ENCODE measurements at regions not wholly inside any gene's neighbourhood (a gene's known extent, or its start where the extent isn't known, plus 50 kb on each side); places are given as distances from the start of the nearest gene placed in this dataset.
"Not testable (repeated sequence)": the region's sequence is repeated elsewhere in the genome, so short reads cannot be mapped to it uniquely, and the experiment has no call there.

- DNase-seq (ENCODE audit: low spot score): not testable (repeated sequence)
Measured at GRCh38 chr9:64813072-64813471, 471.9 kb downstream of the FOXD4L5 start.

- not testable (repeated sequence) for DNase-seq (ENCODE audit: low spot score)
Measured at GRCh38 chr9:64778667-64779066, 506.3 kb downstream of the FOXD4L5 start.

GRCh38 chr9:64776269-64776668, 508.7 kb downstream of the FOXD4L5 start:
- not testable (repeated sequence) for DNase-seq (ENCODE audit: low spot score)

GRCh38 chr9:64774813-64775793, 509.9 kb downstream of the FOXD4L5 start:
- DNase-seq (ENCODE audit: low spot score): not testable (repeated sequence)

DNA sequence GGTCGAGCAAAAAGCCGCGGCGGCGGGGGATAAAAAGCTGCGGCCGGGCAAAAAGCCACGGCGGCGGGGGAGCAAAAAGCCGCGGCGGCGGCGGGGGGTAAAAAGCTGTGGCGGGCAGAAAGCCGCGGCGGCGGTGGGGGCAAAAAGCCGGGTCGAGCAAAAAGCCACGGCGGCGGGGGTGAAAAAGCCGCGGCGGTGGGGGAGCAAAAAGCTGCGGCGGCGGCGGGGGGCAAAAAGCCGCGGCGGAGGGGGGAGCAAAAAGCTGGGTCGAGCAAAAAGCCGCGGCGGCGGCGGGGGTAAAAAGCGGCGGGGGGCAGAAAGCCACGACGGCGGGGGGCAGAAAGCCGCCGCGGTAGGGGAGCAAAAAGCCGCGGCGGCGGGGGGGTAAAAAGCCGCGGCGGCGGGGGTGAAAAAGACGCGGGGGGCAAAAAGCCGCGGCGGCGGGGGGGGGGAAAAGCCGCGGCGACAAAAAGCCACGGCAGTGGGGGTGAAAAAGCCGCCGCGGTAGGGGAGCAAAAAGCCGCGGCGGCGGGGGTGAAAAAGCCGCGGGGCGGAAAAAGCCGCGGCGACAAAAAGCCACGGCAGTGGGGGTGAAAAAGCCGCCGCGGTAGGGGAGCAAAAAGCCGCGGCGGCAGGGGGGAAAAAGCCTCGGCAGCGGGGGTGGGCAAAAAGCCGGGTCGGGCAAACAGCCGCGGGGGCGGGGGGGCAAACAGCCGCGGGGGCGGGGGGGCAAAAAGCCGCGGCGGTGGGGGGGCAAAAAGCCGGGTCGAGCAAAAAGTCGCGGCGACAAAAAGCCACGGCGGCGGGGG, 510.8 kb downstream of the FOXD4L5 start:
- DNase-seq (ENCODE audit: low spot score): not testable (repeated sequence)

DNA sequence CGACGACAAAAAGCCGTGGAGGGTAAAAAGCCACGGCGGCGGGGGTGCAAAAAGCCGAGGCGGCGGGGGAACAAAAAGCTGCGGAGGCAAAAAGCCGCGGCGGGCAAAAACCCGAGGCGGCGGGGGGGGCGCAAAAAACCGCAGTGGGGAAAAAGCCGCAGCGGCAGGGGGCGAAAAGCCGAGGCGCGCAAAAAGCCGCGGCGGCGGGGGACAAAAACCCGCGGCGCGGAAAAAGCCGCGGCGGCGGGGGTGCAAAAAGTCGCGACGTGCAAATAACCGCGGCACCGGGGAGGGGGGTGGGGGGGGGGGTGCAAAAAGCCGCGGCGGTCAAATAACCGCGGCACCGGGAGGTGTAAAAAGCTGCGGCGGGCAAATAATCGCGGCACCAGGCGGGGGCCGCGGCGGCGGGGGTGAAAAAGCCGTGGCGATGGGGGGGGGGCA, 511.5 kb downstream of the FOXD4L5 start:
- peak; percentile 2 for DNase-seq (ENCODE audit: low spot score)

DNA sequence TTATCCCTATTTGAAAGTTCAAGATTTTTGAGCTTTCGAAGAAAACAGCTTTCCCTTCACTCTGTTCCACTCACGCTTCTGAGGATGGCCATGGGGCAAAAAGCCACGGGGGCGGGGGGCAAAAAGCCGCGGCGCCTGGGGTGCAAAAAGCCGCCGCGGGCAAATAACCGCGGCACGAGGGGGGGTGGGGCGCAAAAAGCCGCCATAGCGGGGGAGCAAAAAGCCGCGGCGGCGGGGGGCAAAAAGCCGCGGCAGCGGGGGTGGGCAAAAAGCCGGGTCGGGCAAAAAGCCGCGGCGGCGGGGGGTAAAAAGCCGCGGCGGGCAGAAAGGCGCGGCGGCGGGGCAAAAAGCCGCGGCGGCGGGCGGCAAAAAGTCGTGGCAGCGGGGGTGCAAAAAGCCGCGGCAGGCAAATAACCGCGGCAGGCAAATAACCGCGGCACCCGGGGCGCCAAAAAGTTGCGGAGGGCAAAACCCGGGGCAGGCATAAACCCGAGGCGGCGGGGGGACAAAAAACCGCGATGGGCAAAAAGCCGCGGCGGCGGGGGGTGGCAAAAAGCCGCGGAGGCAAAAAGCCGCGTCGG, 512.2 kb downstream of the FOXD4L5 start:
- DNase-seq (ENCODE audit: low spot score): not testable (repeated sequence)

DNA sequence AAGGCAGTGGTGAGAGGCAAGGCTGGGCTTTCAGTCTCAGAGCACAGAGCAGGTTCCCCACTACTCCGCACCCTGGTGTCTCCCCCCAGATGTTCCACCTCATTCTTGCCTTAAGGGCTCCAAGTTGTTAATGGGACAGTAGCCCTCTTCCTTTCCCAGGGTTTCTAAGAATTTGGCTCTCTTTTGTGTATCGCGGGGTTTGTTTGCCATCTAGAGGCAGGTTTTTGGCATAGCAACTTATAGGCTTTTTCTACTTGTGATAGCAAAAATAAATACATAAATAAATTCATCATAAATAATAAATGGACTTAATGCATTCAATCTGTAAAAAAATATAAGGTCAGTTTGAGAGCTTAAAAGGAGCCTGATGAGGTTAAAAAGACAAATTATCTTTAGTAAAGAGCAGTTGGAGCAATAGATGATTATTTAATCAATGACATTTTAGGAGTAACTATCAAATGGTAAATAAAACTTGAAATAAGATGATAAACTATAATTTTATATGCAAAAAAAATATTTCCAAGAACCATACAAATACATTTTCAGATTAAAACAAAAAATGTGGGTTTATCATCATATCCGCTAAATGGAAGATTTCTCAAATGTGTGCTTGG, 512.8 kb downstream of the FOXD4L5 start:
- not testable (repeated sequence) for DNase-seq (ENCODE audit: low spot score)
